K562 (cell line): ENCODE measurements at regions not wholly inside any gene's neighbourhood (a gene's known extent, or its start where the extent isn't known, plus 50 kb on each side); places are given as distances from the start of the nearest gene placed in this dataset.
A peak's percentile ranks its signal among the peaks of the same experiment; 100 is the strongest.

Experiments used
- ATAC-seq: fragments of 200-7000 bp; cut with Tn5 transposase; 3 replicates; pipeline ENCODE4 v1.9.1; 2020; ENCODE audit warnings: moderate library complexity
- BruUV-seq: library from RNA; stranded (reverse); fragments of 400-500 nt; replicated peaks from 2 replicates; lab custom pipeline; 2021; lab: Mats Ljungman, UMichigan
- CTCF ChIA-PET: fragments of 300-600 bp; formaldehyde crosslinking; extraction: SDS; loops from one replicate; lab custom pipeline; 2021; ENCODE audit warnings: low intra/inter-chr PET ratio; lab: Yijun Ruan, JAX
- POLR2A ChIA-PET: fragments of 300-600, 350-650 bp; sonication (Branson Sonifier 250); formaldehyde crosslinking; extraction: SDS; loops from one replicate; lab custom pipeline; 2021; ENCODE audit warnings: antibody characterized with exemption, inconsistent platforms; lab: Yijun Ruan, JAX
- DNase-seq, 4 experiments: peaks; one replicate each; pipeline versions ENCODE4 v3.0.0 to v3.0.0-alpha.2; 2011 to 2018; ENCODE audit warnings: low spot score in 3 of 4, mixed read lengths in 3 of 4; ENCODE audit errors: extremely low read depth in 1 of 4
- FAIRE-seq: peaks from 2 replicates; lab custom pipeline; 2011; peaks lifted over from hg19 to GRCh38; lab: Jason Lieb, UNC
- H2AFZ ChIP-seq: 2 replicates; pipeline ENCODE4 v1.6.0; 2011; ENCODE audit warnings: low read depth, low read length, control low read depth, inconsistent platforms
- H3K27ac ChIP-seq: fragments of 200-600 bp; 3 replicates; pipeline ENCODE4 v1.8.0; 2011; ENCODE audit warnings: low read depth, mild to moderate bottlenecking, control low read depth, inconsistent platforms, low read length, moderate library complexity, mixed read lengths; ENCODE audit errors: extremely low read depth
- H3K27me3 ChIP-seq, 2 experiments: fragments of 300-600 bp in 1 of 2; 2 replicates in 1 of 2; 3 replicates in 1 of 2; pipeline versions ENCODE4 v1.6.0 to v1.8.0; 2011; ENCODE audit warnings: inconsistent platforms in 2 of 2, low read length in 2 of 2, mild to moderate bottlenecking in 1 of 2, mixed read lengths in 1 of 2, moderate library complexity in 1 of 2; ENCODE audit not compliant: control insufficient read depth in 2 of 2, insufficient read depth in 2 of 2
- H3K36me3 ChIP-seq: fragments of 300-600 bp; 3 replicates; pipeline ENCODE4 v1.8.0; 2011; ENCODE audit warnings: mild to moderate bottlenecking, low read length, inconsistent platforms; ENCODE audit not compliant: control insufficient read depth, insufficient read depth
- H3K4me1 ChIP-seq, 2 experiments: fragments of 200-600 bp in 1 of 2; replicated peaks in 1 of 2; 2 replicates in 1 of 2; 3 replicates in 1 of 2; pipeline versions ENCODE4 v1.5.1 to v1.8.0; 2011; ENCODE audit warnings: inconsistent platforms in 2 of 2, low read length in 2 of 2, mild to moderate bottlenecking in 1 of 2, mixed read lengths in 1 of 2, moderate library complexity in 1 of 2; ENCODE audit not compliant: control insufficient read depth in 2 of 2, insufficient read depth in 2 of 2
- H3K4me2 ChIP-seq: 2 replicates; pipeline ENCODE4 v1.6.1; 2011; ENCODE audit warnings: low read length, control low read depth, inconsistent platforms, mixed read lengths; ENCODE audit not compliant: insufficient read depth
- H3K4me3 ChIP-seq: fragments of 200-600 bp; sonication (generic), shearing (Covaris generic); 2 replicates; pipeline ENCODE4 v1.5.1; 2016; ENCODE audit warnings: control low read depth, inconsistent platforms
- H3K79me2 ChIP-seq: fragments of 200-600 bp; 3 replicates; pipeline ENCODE4 v1.8.0; 2011; ENCODE audit warnings: low read length, inconsistent platforms; ENCODE audit not compliant: control insufficient read depth, insufficient read depth
- H3K9ac ChIP-seq, 2 experiments: 2 replicates each; pipeline versions ENCODE4 v1.6.0 to v1.6.1; 2011; ENCODE audit warnings: low read depth in 2 of 2, low read length in 2 of 2, control low read depth in 1 of 2, inconsistent platforms in 1 of 2, mild to moderate bottlenecking in 1 of 2, mixed read lengths in 1 of 2; ENCODE audit not compliant: insufficient read depth in 1 of 2
- H3K9me1 ChIP-seq: one replicate; pipeline ENCODE4 v1.6.0; 2011; ENCODE audit warnings: inconsistent platforms, mild to moderate bottlenecking, low read length, moderate library complexity; ENCODE audit not compliant: control insufficient read depth, insufficient read depth
- H3K9me3 ChIP-seq: replicated peaks from 2 replicates; pipeline ENCODE4 v1.5.1; 2011; ENCODE audit warnings: low read depth, low read length, inconsistent platforms; ENCODE audit not compliant: control insufficient read depth, insufficient read depth
- H4K20me1 ChIP-seq: replicated peaks from 2 replicates; pipeline ENCODE4 v1.6.1; 2011; ENCODE audit warnings: low read length, inconsistent platforms, mixed read lengths; ENCODE audit not compliant: control insufficient read depth, insufficient read depth
- BRD9 ChIP-seq: fragments of 450-650 bp; IDR thresholded peaks from 2 replicates; pipeline ENCODE4 v1.6.1; 2018; ENCODE audit warnings: low read depth; ENCODE audit not compliant: partially characterized antibody
- SFPQ ChIP-seq: fragments of 200-400 bp; formaldehyde crosslinking; IDR thresholded peaks from 2 replicates; pipeline ENCODE4 v1.6.1; 2017; ENCODE audit warnings: mild to moderate bottlenecking, low read depth, low read length, moderate library complexity
- SMC3 ChIP-seq: conservative IDR thresholded peaks from 2 replicates; pipeline ENCODE4 v1.6.1; 2011; ENCODE audit warnings: low read depth, low read length, improper control_type of control experiment; ENCODE audit not compliant: insufficient read depth
- WGBS: fragments of 100-300 bp; shearing (Covaris generic); methylation state at CpG from one replicate; pipeline ENCODE4 v1.1.6; 2016; ENCODE audit warnings: low coverage, mixed read lengths; ENCODE audit not compliant: insufficient coverage; ENCODE audit errors: missing lambda C conversion rate; 5-methylcytosine and 5-hydroxymethylcytosine counted together
- in situ Hi-C: fragments of 300-500 bp; cut with MboI; formaldehyde crosslinking; loops from 4 replicates; pipeline ENCODE4 v1.15.0; 2018; ENCODE audit warnings: inconsistent platforms, mixed read lengths
- intact Hi-C: fragments of 100-400 bp; cut with micrococcal nuclease; formaldehyde crosslinking; loops from 2 replicates; pipeline ENCODE4 v1.14.2; 2022
- TF ChIP-seq, protein P1 (sequence below): fragments of 250-450 bp; sonication (Bioruptor Pico); IDR thresholded peaks from 2 replicates; pipeline ENCODE4 v1.5.0; 2021
- TF ChIP-seq, protein P2 (sequence below): fragments of 450-650 bp; IDR thresholded peaks from 2 replicates; pipeline ENCODE4 v1.6.1; 2016; ENCODE audit warnings: mild to moderate bottlenecking, moderate library complexity

GRCh38 chr22:27668828-27669797 is 132.4 kb downstream of the MN1 start:
- peak; percentile 93 for ATAC-seq
- H3K9ac ChIP-seq: peak overlapping the region; percentile 52 to 59; a peak in 3 of 4 replicates
- POLR2A ChIA-PET: no interaction called here
- H3K9me3 ChIP-seq: peaks cover 3% of the 10 kb centered on the region; the same call in 1 of the 2 replicates
- no peaks in the 10 kb centered on the region for H4K20me1 ChIP-seq
- H3K27ac ChIP-seq: peak overlapping the region; percentile 89
- no peaks in the 10 kb centered on the region for H3K79me2 ChIP-seq
- H3K27me3 ChIP-seq: no peaks in the 10 kb centered on the region
- in situ Hi-C loops: no loop called here
- CTCF ChIA-PET: no interaction called here
- peak overlapping the region; percentile 78 for H2AFZ ChIP-seq
- no TSS peak for BruUV-seq
- 7% methylated on average over 7 of the region's 7 CpGs for WGBS
- peak overlapping the region; percentile 74 for H3K4me2 ChIP-seq
- H3K4me3 ChIP-seq: no peak overlapping the region
- no peaks in the 10 kb centered on the region for H3K9me1 ChIP-seq
- no peaks in the 10 kb centered on the region for H3K36me3 ChIP-seq
- H3K4me1 ChIP-seq: peaks cover 30 to 41% of the 10 kb centered on the region in 2 experiments
- peak; percentile 96 for FAIRE-seq
- DNase-seq: peak; percentile 78 to 88 (median 82)
- intact Hi-C loops: loop anchor here (5.0 kb wide), 1 partner anchor 48 kb away; no protein-coding TSS in a partner anchor
- TF ChIP-seq BRD9: peak; percentile 100
- no peak for TF ChIP-seq SMC3
- TF ChIP-seq, protein P1, sequence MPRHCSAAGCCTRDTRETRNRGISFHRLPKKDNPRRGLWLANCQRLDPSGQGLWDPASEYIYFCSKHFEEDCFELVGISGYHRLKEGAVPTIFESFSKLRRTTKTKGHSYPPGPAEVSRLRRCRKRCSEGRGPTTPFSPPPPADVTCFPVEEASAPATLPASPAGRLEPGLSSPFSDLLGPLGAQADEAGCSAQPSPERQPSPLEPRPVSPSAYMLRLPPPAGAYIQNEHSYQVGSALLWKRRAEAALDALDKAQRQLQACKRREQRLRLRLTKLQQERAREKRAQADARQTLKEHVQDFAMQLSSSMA (CRISPR knock-in tag): no peak
- no peak for TF ChIP-seq SFPQ
- TF ChIP-seq, protein P2, sequence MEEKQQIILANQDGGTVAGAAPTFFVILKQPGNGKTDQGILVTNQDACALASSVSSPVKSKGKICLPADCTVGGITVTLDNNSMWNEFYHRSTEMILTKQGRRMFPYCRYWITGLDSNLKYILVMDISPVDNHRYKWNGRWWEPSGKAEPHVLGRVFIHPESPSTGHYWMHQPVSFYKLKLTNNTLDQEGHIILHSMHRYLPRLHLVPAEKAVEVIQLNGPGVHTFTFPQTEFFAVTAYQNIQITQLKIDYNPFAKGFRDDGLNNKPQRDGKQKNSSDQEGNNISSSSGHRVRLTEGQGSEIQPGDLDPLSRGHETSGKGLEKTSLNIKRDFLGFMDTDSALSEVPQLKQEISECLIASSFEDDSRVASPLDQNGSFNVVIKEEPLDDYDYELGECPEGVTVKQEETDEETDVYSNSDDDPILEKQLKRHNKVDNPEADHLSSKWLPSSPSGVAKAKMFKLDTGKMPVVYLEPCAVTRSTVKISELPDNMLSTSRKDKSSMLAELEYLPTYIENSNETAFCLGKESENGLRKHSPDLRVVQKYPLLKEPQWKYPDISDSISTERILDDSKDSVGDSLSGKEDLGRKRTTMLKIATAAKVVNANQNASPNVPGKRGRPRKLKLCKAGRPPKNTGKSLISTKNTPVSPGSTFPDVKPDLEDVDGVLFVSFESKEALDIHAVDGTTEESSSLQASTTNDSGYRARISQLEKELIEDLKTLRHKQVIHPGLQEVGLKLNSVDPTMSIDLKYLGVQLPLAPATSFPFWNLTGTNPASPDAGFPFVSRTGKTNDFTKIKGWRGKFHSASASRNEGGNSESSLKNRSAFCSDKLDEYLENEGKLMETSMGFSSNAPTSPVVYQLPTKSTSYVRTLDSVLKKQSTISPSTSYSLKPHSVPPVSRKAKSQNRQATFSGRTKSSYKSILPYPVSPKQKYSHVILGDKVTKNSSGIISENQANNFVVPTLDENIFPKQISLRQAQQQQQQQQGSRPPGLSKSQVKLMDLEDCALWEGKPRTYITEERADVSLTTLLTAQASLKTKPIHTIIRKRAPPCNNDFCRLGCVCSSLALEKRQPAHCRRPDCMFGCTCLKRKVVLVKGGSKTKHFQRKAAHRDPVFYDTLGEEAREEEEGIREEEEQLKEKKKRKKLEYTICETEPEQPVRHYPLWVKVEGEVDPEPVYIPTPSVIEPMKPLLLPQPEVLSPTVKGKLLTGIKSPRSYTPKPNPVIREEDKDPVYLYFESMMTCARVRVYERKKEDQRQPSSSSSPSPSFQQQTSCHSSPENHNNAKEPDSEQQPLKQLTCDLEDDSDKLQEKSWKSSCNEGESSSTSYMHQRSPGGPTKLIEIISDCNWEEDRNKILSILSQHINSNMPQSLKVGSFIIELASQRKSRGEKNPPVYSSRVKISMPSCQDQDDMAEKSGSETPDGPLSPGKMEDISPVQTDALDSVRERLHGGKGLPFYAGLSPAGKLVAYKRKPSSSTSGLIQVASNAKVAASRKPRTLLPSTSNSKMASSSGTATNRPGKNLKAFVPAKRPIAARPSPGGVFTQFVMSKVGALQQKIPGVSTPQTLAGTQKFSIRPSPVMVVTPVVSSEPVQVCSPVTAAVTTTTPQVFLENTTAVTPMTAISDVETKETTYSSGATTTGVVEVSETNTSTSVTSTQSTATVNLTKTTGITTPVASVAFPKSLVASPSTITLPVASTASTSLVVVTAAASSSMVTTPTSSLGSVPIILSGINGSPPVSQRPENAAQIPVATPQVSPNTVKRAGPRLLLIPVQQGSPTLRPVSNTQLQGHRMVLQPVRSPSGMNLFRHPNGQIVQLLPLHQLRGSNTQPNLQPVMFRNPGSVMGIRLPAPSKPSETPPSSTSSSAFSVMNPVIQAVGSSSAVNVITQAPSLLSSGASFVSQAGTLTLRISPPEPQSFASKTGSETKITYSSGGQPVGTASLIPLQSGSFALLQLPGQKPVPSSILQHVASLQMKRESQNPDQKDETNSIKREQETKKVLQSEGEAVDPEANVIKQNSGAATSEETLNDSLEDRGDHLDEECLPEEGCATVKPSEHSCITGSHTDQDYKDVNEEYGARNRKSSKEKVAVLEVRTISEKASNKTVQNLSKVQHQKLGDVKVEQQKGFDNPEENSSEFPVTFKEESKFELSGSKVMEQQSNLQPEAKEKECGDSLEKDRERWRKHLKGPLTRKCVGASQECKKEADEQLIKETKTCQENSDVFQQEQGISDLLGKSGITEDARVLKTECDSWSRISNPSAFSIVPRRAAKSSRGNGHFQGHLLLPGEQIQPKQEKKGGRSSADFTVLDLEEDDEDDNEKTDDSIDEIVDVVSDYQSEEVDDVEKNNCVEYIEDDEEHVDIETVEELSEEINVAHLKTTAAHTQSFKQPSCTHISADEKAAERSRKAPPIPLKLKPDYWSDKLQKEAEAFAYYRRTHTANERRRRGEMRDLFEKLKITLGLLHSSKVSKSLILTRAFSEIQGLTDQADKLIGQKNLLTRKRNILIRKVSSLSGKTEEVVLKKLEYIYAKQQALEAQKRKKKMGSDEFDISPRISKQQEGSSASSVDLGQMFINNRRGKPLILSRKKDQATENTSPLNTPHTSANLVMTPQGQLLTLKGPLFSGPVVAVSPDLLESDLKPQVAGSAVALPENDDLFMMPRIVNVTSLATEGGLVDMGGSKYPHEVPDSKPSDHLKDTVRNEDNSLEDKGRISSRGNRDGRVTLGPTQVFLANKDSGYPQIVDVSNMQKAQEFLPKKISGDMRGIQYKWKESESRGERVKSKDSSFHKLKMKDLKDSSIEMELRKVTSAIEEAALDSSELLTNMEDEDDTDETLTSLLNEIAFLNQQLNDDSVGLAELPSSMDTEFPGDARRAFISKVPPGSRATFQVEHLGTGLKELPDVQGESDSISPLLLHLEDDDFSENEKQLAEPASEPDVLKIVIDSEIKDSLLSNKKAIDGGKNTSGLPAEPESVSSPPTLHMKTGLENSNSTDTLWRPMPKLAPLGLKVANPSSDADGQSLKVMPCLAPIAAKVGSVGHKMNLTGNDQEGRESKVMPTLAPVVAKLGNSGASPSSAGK: no peak
